SKM-1 (cell line): ENCODE measurements at regions not wholly inside any gene's neighbourhood (a gene's known extent, or its start where the extent isn't known, plus 50 kb on each side); places are given as distances from the start of the nearest gene placed in this dataset.
"Not testable (repeated sequence)": the region's sequence is repeated elsewhere in the genome, so short reads cannot be mapped to it uniquely, and the experiment has no call there.

Experiments used
- DNase-seq: peaks from one replicate; lab custom pipeline; 2025; ENCODE audit not compliant: unreplicated experiment; lab: John Stamatoyannopoulos, UW

DNA sequence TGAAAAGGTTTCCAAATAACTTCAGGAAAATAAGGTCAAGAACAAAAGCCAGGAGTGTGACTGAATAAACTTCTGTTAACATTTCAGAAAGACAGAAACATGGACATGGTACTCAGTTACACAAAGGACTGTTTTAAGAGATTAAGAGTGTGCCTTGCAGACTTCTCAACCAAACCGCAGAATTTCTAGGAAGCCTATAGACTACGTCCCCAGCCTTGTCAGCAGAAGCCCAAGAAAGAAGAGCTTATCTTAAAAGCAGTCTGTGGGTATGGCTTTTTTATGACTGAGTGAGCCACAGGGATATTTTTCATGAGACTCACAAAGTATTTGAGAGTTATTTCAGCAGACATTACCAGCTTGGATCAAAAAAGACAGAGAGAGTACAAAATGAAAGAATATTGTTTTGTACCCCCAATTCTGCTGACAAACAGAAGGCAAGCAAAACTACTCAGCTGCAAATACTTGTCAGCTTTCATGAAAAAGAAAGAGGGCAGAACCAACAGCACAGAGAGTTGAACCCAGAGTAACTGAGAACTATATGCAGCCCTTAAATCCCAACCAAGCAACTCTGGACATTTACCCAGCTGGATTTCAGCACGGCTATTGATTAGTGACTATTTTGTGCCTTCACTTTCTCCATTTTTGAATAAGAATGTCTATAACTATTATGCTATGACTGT is 711.0 kb upstream of the CTNND2 start:
- no peak for DNase-seq

DNA sequence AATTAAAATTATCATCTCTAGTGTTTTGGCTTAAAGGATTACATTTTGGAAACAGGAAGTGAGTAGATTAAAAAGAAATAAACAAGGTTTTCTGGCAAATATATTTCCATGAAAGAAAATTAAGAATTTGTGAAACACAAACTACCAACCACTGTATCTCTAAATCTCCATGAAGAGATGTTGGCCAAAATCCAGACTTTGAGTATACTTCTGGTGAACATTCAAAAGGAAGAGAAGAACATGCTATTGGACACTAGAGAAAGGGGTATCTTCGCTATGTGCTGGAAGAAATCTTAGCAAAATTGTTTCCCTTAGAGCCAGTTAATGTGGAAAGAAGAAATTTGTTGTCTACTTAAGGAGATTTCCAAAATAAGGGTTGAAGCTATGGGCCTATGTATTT is 710.4 kb upstream of the CTNND2 start:
- no peak for DNase-seq

DNA sequence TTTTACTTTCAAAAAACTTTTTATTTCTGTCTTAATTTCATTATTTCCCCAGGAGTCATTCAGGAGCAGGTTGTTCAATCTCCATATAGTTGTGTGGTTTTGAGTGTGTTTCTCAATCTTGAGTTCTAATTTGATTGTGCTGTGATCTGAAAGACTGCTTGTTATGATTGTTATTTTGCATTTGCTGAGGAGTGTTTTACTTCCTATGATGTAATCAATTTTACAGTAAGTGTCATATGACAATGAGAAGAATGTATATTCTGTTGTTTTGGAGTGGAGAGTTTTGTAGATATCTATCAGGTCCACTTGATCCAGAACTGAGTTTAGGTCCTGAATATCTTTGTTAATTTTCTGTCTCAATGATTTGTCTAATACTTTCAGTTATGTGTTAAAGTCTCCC is 706.9 kb upstream of the CTNND2 start:
- DNase-seq = no peak

DNA sequence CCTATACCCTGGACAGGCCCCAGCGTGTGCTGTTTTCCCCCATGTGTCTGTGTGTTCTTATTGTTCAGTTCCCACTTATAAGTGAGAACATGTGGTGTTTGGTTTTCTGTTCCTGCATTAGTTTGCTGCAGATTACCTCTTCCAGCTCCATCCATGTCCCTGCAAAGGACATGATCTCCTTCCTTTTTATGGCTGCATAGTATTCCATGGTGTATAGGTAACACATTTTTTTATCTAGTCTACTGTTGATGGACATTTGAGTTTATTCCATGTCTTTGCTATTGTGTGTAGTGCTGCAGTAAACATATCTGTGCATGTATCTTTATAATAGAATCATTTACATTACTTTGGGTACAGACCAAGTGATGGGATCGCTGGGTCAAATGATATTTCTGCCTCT is 703.6 kb upstream of the CTNND2 start:
- DNase-seq = not testable (repeated sequence)

DNA sequence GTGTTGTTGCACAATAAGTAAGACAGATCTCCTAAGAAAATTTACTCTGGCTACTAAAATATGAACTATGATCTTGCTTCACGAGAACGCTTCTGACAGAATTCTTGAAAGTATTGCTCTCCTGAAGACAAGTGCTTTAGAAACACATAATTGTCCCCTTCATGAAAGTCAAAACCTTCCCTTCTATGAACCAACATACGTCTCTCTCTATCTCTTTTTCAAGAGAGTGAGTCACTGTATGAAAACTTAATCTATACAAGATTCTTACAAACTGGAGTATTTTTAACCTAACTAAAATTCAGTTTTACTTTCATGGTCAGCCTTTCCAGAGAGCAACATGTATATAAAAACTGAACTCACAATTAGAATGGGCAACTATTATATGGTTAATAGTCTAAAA is 688.0 kb upstream of the CTNND2 start:
- no peak for DNase-seq

DNA sequence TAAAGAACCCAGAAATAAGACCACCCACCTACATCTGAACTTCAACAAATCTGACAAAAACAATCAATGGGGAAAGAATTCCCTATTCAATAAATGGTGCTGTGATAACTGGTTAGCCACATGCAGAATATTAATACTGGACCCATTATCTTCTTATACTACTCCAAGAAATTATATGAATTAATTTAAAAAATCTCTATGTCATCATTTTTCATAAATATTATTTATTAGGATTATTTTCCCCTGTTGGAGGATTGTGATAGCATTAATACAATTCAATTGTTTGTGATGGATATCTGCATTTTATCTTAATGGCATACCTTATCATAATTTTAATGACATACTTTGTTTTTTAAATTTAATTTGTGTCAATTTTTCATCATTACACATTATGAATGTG is 682.2 kb upstream of the CTNND2 start:
- DNase-seq = no peak

DNA sequence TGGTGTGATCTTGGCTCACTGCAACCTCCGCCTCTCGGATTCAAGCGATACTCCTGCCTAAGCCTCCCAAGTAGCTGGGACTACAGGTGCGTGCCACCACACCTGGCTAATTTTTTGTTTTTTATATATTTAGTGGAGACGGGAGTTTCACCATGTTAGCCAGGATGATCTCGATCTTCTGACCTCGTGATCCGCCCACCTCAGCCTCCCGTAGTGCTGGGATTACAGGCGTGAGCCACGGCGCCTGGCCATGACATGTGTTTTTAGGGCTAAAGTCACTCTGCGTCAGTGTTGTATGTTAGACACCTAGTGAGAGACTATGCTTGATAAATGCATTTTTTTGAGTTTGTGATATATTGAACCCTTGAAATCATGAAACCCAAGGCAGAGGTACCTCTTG is 674.6 kb upstream of the CTNND2 start:
- not testable (repeated sequence) for DNase-seq

DNA sequence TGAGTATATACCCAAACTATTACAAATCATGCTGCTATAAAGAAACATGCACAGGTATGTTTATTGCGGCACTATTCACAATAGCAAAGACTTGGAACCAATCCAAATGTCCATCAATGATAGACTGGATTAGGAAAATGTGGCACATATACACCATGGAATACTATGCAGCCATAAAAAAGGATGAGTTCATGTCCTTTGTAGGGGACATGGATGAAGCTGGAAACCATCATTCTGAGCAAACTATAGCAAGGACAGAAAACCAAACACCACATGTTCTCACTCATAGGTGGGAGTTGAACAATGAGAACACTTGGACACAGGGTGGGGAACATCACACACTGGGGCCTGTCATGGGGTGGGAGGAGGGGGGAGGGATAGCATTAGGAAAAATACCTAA is 672.7 kb upstream of the CTNND2 start:
- DNase-seq = not testable (repeated sequence)

DNA sequence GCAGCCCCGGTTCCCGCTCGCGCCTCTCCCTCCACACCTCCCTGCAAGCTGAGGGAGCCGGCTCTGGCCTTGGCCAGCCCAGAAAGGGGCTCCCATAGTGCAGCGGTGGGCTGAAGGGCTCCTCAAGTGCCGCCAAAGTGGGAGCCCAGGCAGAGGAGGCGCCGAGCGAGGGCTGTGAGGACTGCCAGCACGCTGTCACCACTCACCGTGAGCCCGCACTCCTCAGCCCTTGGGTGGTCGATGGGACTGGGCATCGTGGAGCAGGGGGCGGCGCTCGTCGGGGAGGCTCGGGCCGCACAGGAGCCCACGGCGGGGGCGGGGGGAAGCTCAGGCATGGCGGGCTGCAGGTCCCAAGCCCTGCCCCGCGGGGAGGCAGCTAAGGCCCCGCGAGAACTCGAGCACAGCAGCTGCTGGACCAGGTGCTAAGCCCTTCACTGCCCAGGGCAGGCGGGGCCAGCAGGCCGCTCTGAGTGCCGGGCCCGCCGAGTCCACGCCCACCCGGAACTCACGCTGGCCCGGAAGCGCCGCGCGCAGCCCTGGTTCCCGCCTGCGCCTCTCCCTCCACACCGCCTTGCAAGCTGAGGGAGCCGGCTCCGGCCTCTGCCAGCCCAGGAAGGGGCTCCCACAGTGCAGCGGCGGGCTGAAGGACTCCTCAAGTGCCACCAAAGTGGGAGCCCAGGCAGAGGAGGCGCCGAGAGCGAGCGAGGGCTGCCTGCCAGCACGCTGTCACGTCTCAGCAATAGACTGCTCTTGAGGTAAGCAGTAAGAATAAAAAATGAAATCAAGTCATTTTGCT is 670.2 kb upstream of the CTNND2 start:
- DNase-seq = not testable (repeated sequence)

DNA sequence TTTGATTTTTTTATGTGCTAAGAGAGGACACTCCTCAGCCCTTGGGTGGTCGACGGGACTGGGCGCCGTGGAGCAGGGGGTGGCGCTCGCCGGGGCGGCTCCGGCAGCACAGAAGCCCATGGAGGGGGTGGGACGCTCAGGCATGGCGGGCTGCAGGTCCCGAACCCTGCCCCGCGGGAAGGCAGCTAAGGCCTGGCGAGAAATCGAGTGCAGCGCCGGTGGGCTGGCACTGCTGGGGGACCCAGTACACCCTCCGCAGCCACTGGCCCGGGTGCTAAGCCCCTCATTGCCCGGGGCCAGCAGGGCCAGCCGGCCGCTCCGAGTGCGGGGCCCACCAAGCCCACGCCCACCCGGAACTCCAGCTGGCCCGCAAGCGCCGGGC is 669.7 kb upstream of the CTNND2 start:
- not testable (repeated sequence) for DNase-seq

DNA sequence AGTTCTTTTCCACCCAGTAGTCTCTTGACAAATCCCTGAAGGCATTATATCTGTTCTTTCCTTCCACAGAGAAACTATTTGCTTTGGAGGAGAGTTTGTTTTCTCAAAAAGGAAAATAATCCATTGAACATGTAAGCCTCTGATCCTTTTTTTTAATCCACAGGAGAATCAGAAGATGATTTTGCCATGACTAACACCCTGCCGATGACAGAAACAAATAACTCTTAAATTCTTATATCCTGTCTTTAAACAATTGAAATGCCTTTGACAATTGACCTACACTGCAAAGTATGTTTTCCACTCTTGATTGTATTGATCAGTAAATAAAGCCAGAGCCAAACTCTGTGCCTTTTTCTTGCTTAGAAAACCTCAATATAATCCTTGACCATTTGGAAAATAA is 666.4 kb upstream of the CTNND2 start:
- no peak for DNase-seq

DNA sequence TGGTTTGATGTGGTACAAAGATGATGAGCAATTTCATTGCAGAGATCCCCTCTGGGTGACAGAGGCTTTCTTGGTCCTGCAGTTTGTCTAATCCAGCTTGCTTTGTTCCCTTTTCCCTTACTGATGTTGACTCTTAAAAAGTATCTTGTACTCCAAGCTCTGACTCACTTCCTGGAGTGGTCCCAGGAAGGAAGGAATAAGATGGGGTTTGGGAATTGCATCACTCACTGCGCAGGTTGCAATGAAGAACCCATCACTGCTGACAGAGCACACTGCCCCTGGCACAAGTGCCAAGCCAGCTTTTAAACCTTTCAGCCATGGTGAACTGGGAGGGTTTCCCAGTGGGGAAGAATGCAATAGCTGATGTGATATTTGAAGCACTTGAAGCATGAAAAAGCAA is 662.2 kb upstream of the CTNND2 start:
- DNase-seq = no peak

DNA sequence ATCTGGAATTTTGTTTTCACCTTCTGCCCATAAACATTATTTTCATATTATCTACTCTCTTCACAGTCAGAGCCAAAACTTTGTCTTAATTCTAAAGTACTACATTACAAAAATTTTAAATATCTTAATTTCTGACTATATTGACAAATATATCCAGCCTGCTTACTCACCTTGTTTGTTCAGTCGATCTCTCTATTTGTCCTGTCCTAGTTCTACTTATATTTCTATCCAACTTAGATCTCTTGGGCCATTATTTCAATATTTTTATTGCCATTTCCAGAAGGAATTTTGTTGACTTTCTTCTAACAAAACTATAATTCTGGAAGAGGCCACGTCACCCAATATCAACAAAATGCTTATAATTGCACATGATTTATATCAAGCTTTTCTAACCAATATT is 652.8 kb upstream of the CTNND2 start:
- no peak for DNase-seq

DNA sequence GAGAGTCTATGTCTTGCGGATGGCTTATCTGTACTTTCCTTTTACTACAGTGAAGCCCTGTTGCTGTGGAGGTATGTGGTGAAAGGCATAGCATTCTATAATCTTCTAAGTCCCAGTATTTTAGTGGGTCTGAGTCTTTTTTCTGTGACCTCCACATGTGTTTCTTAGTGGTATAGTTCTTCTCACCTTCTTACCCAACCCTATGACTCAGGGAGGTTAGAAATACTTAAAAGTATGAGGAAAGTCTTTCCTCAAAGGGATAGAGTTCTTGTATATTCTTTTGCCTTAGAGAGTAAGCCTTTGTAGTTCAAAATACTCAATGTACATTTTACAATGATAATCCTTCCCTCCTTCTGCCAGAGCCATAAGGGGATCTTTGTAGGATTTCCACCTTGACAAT is 621.9 kb upstream of the CTNND2 start:
- no peak for DNase-seq

DNA sequence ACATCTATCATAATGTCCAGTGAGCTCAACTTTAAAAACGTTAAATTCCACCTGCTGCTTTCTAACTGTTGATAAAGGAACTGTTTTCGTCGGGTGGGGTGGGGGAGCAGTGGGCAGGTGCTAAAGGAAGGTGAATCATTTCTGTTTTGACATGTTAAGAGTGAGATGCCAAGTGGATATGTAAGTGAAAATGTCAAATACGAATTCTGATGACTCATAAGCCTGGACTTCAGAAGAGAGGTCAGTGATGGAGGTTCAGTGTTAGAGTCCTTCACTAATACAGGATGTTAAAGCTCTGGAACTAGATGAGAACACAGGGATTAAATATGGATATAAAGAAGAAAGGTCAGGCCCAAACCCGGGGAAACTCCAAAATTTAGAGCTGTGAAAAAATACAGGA is 617.9 kb upstream of the CTNND2 start:
- DNase-seq = no peak

DNA sequence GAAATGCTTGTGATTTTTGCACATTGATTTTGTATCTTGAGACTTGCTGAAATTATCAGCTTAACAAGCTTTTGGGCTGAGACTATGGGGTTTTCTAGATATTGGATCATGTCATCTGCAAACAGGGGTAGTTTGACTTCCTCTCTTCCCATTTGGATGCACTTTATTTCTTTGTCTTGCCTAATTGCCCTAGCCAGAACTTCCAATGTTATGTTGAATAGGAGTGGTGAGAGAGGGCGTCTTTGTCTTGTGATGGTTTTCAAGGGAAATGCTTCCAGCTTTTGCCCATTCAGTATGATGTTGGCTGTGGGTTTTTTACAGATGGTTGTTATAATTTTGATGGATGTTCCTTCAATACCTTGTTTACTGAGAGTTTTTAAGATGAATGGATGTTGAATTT is 600.7 kb upstream of the CTNND2 start:
- not testable (repeated sequence) for DNase-seq

DNA sequence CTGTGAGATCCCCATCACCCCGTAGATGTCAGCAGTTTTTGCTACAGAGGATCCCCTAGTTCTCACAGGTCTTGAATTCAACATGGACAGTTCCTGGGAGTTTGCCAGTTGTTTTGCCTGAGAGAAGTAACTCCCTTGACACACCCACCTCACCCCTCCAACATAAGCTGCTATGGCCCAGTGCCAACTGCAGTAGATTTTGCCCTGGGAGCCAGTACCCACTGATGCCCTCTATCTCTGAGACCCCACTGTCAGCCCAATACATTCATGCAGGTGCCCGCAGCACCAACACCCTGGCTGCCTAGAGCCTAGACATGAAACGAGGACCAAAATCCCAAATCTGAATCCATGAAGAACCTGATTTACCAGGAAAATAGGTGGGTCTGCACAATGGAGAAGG is 583.9 kb upstream of the CTNND2 start:
- DNase-seq = no peak

DNA sequence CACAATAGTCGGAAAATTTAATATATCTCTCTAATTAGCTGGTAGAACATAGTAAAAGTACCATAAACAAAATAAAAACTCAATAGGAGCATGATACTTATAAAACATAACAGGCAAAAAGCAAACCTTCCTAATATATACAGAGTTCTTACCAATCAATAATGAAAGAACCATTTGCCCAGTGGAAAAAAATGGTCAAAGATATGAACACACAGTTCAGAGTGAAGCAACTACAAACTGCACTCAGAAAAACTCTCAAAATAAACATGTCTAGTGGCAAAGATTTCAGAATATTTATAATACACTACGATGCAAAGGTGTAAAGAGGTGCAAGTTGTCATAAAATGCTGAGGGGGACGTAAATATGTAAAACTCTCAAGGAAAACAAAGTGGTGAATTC is 576.2 kb upstream of the CTNND2 start:
- no peak for DNase-seq

DNA sequence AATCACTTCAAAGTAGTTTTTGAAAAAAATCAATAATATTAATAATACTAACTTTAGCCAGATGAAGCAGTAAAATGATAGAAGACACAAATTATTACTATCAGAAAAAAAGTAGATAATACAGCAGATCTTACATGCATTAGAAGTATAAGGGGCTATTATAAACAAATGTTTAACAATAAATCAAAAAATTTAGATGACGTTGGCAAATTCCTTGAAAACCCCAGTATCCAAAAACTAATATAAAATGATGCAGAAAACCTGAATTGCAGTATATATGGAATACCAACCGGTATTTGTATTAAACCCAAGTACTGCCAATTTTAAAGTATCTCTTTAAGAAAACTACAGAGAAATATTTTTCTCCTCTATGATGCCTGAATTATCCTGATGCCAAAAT is 573.3 kb upstream of the CTNND2 start:
- DNase-seq = no peak

DNA sequence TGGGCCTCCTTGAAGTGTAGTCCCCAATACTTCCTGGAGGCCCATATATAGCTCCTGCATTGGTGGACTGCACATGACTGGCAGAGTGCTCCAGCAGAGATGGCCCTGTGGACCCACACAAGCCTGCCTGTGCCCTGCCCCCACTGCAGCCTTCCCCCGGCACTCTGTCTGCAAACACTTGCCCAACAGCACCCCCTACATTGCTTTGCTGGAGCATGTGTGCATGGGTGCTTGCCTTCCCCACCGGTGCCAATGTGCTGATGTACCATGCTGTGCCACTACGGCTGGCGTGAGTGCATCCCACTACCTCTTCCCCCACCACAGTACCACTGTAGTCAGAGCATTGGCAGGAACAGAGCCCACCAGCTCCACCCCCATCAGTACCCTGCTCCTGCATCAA is 563.6 kb upstream of the CTNND2 start:
- no peak for DNase-seq

DNA sequence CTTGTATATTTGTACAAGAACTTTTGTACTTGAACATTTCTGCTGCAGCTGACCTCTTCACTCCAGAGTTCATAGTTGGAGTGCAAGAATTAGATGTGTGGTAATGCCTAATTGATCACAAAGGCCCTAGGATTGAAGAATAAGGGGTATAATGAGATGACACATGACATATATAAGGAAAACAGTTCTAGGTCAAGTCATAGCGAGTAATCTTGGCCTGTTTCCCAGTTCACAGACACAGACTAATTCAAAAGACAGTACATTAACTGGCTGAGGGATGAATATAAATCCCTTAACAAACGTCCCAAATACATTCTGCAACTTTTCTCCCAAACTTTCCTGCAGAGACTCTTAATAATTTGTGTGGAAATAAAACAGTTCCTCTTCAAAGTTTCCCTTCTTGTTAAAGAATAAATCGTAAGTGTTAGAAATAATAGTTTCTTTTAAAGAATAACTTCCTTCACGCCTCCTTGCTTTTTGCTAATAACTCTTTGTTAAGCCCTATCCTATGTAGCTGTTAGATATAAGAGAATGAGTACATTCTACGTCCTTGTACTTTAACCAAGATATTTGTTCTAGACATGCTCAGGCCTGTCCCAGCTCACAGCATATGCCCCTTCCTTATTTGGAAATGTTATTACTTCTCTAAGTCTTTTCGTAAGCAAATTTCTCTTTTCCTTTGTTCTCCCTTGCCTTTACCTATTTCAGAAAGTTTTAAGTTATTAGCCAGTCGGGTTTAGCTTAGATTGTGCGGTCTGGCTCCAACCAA is 556.4 kb upstream of the CTNND2 start:
- DNase-seq = no peak

DNA sequence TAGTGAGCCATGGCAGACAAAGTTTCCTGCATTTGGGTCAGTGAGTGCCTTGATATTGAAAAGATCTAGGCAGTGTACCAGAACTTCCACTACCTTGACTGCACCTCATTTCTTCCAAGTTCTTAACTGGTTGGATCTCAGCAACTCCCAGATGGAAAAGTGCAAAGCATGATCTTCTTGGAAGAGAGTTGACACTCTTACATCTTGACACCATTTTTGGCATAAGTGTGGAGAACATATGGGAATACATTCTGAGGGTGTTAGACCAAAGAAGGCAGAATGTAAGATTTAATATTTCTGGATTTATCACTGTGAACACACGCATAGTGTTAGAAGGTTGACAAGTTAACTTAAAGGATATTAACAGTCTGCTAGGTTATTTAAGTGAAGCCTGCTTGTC is 555.1 kb upstream of the CTNND2 start:
- DNase-seq = no peak
